ENCODE measurements at regions not wholly inside any gene's neighbourhood (a gene's known extent, or its start where the extent isn't known, plus 50 kb on each side); places are given as distances from the start of the nearest gene placed in this dataset.
"Not testable (repeated sequence)": the region's sequence is repeated elsewhere in the genome, so short reads cannot be mapped to it uniquely, and the experiment has no call there.

DNA sequence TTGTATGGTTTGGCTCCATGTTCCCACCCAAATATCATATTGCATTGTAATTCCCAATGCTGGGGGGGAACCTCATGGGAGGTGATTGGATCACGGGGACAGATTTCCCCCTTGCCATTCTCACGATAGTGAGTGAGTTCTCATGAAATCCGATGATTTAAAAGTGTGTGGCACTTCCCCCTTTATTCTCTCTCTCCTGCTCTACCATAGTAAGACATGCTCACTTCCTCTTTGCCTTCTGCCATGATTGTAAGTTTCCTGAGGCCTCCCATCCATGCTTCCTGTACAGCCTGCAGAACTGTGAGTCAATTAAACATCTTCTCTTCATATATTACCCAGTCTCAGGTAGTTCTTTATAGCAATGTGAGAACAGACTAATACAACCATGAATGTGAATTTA lies 211.6 kb upstream of the NR5A2 start:
- no peak overlapping the region for H3K4me3 ChIP-seq (ENCODE audit: low read depth, low read length)
- TF ChIP-seq CTCF (IDR thresholded peaks at IDR 0.05; ENCODE audit: low read depth, low read length), result no peak

DNA sequence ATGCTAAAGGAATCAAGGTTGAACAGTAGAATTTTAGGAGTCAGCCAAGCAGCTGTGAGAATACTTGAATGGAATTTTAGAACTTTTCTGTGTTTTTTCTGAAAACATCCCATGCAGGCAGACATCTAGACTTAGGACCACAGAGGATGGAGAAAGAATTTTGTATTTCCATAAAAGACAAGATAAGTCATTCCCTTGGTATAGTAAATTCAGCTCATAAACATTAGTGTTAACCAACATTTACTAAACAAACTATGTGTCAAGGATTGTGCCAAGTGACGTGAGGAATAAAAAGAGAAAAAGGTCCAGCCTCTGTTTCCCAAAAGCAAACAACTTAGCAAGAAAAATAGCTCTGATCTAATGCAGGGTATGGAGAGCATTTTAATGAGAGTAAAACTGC lies 210.2 kb upstream of the NR5A2 start:
- no peak for TF ChIP-seq CTCF (IDR thresholded peaks at IDR 0.05; ENCODE audit: low read depth, low read length)
- H3K4me3 ChIP-seq (ENCODE audit: low read depth, low read length), result no peak overlapping the region

DNA sequence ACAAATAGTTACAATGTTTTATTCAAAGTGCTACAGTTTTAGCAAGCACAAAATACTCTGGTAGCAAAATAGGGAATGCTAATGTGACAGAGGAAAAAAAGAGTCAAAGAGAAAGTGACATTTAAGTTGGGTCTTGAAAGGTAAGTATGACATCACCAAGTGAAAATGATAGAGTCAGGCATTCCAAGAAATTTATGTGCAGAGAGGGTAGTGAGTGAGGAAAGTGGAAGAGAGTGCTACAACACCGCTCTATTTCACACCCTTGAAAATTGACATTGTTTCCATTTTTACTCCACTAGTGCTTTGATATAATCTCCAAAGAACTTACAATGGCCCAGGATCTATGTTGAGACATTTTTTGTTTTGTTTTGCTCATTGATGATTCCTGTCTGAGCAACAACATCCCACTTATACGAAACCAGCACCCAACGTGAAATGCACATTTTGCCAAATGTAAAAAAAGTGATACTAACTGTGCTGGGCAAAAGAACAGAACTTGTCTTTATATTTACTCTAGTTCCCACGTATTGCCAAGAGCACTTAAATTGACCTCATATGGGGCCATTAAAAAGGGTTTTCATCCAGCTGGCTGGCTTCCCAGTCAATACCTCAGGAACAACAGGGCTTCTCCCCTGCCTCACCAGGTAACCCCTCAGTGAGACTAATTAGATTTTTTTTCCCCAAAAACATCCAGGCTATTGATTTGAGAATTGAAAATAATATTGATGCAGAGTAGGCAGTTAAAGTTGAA lies 206.3 kb upstream of the NR5A2 start:
- TF ChIP-seq CTCF (IDR thresholded peaks at IDR 0.05; ENCODE audit: low read depth, low read length), result no peak
- no peak overlapping the region for H3K4me3 ChIP-seq (ENCODE audit: low read depth, low read length)

GRCh38 chr1:199832451-199832850 lies 195.1 kb upstream of the NR5A2 start:
- no peak overlapping the region for H3K4me3 ChIP-seq (ENCODE audit: low read depth, low read length)
- no peak for TF ChIP-seq CTCF (IDR thresholded peaks at IDR 0.05; ENCODE audit: low read depth, low read length)

GRCh38 chr1:199834711-199835110 lies 192.8 kb upstream of the NR5A2 start:
- TF ChIP-seq CTCF (IDR thresholded peaks at IDR 0.05; ENCODE audit: low read depth, low read length), result no peak
- H3K4me3 ChIP-seq (ENCODE audit: low read depth, low read length), result no peak overlapping the region

DNA sequence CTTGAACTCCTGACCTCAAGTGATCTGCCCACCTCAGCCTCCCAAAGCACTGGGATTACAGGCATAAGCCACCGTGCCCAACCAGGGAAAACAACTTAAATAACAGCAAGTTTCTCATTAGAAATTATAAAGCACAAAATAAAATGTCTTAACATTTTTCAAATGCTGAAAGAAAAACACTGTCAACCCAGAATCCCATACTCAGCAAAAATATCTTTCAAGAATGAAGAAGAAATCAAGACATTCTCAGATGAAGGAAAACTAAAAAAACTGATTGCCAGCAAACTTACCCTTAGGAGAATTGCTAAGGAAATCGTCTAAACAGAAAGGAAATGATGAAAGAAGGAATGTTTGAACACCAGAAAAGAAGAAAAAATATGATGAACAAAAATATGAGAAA lies 191.1 kb upstream of the NR5A2 start:
- H3K4me3 ChIP-seq (ENCODE audit: low read depth, low read length), result no peak overlapping the region
- TF ChIP-seq CTCF (IDR thresholded peaks at IDR 0.05; ENCODE audit: low read depth, low read length), result no peak

GRCh38 chr1:199837321-199837720 lies 190.2 kb upstream of the NR5A2 start:
- H3K4me3 ChIP-seq (ENCODE audit: low read depth, low read length), result no peak overlapping the region
- no peak for TF ChIP-seq CTCF (IDR thresholded peaks at IDR 0.05; ENCODE audit: low read depth, low read length)

DNA sequence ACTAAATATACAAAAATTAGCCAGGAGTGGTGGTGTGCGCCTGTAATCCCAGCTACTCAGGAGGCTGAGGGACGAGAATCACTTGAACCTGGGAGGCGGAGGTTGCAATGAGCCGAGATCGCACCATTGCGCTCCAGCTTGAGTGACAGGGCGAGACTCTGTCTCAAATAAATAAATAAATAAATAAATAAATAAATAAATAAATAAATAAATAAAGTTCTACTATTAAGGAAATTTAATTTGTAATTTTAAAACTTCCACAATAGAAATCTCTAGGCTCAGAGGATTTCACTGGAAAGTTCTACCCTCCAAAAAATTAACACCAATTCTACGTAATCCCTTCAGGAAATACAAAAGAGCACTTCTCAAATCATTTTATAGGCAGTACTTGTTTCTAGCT lies 187.9 kb upstream of the NR5A2 start:
- H3K4me3 ChIP-seq (ENCODE audit: low read depth, low read length), result not testable (repeated sequence)

- H3K4me3 ChIP-seq (ENCODE audit: low read depth, low read length), result not testable (repeated sequence)
Observed at GRCh38 chr1:199843096-199843495, 184.4 kb upstream of the NR5A2 start.
